ENCODE measurements at regions not wholly inside any gene's neighbourhood (a gene's known extent, or its start where the extent isn't known, plus 50 kb on each side); places are given as distances from the start of the nearest gene placed in this dataset.

DNA sequence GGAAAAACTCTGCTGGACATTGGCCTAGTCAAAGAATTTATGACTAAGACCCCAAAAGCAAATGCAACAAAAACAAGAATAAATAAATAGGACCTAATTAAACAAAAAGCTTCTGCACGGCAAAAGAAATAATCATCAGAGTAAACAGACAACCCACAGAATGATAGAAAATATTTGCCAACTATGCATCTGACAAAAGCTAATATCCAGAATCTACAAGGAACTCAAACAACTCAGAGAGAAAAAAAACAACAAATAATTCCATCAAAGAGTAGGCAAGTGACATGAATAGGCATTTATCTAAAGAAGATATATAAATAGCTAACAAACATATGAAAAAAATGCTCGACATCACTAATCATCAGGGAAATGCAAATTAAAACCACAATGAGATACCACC is 91.2 kb upstream of the PALMD start:
- H3K4me3 Mint-ChIP-seq, result no peak overlapping the region
- H3K27ac Mint-ChIP-seq, result no peak overlapping the region
- H3K36me3 Mint-ChIP-seq, result no peaks in the 10 kb centered on the region
- H3K9me3 Mint-ChIP-seq, result peaks cover 3% of the 10 kb centered on the region
- peaks cover 17% of the 10 kb centered on the region for H3K27me3 Mint-ChIP-seq
- no peak for DNase-seq
- no peaks in the 10 kb centered on the region for H3K4me1 Mint-ChIP-seq

DNA sequence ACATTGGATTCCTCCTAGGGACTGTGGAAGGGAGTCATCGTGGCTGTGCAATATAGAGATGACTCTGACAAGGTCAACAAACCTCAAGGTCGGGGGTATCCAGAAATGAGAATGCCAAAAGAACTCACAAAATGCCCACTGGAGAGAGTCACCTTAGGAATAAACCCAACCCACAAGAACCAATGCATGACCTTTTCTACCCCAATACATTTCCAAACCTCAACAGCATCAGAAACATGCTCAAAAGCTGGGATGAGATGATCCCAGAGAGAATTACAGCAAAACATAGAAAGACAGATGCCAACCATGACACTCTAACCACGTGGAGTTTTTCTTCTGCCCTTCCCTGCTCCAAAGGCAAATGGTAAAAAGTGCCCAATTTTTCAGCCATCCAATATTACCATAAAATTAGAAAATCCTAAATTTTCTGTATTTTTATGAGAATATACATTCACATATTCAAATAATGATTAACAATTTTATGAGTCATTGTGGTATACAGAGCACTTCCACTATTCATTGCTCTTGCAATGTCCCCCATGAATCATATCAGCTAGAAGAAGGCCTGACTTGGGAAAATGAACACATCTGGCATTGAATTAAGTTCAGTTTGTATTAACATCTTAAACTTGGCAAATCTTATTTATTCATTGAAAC is 88.2 kb upstream of the PALMD start:
- H3K27me3 Mint-ChIP-seq, result peaks cover 14% of the 10 kb centered on the region

DNA sequence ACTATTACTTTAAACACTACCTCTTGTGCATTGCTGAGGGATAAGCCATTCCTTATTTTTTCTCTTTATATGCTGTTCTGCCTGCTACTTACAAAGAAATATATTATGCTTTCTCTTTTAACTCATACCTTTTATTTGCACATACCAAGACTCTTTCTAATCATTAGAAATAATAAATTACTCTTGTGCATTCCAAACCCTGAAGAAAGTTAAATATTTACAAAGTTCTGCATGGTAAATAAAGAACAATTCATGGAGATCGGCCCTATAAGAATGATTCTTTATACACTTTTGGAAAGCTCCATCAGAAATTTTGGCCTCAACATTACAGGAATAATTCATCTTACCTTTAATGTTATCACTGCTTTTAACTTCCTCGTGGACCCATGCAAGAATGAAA is 86.7 kb upstream of the PALMD start:
- no peak overlapping the region for H3K27ac Mint-ChIP-seq
- no peak overlapping the region for H3K4me3 Mint-ChIP-seq
- no peaks in the 10 kb centered on the region for H3K36me3 Mint-ChIP-seq
- H3K27me3 Mint-ChIP-seq, result peaks cover 9% of the 10 kb centered on the region
- H3K9me3 Mint-ChIP-seq, result peaks cover 6% of the 10 kb centered on the region
- H3K4me1 Mint-ChIP-seq, result no peaks in the 10 kb centered on the region
- DNase-seq, result no peak

More for the DNA sequence above, 88.2 kb upstream of the PALMD start:
- no peaks in the 10 kb centered on the region for H3K4me1 Mint-ChIP-seq
- H3K4me3 Mint-ChIP-seq, result no peak overlapping the region
- no peak for DNase-seq
- no peak overlapping the region for H3K27ac Mint-ChIP-seq
- H3K36me3 Mint-ChIP-seq, result no peaks in the 10 kb centered on the region
- H3K9me3 Mint-ChIP-seq, result peaks cover 6% of the 10 kb centered on the region

DNA sequence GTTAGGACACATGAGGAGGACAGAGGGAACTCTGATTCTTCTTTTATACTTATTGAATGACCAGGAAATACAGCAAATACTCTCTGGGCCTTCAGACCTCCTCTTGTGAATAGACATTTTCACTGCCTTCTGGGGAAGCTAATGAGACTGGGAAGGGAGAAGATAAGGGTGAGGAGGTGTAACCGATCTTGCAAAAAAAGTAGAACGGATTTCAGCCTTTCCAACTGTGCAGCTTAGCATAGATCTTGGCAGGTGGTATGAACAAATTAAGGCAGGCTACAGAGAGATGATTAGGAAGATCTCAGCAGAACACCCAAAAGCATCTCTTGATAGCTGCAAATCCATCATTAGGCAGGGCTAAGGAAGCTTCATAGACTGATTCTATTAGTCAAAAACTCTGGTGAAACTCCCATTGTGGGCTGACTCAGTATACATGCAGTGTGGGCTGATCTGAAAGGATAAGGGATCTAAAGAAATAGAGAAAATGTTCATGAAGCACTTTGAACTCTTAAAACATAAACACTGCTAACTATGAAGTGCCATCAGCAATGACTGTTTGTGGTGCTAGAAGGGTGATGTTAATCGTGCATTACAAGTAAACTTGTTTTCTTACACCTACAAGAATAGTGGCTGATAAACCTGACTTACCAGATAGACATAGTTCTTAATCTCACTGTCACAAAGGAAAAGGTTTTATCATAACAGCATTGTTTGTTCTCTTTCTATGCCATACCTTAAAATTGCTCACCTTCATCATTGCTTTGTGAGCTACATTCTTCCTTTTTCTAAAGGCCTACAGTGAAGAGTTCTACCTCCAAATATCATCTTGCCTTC is 85.5 kb upstream of the PALMD start:
- H3K9me3 Mint-ChIP-seq, result peaks cover 3% of the 10 kb centered on the region
- no peak for DNase-seq
- H3K36me3 Mint-ChIP-seq, result no peaks in the 10 kb centered on the region
- H3K27ac Mint-ChIP-seq, result no peak overlapping the region
- peaks cover 9% of the 10 kb centered on the region for H3K27me3 Mint-ChIP-seq
- no peak overlapping the region for H3K4me3 Mint-ChIP-seq
- H3K4me1 Mint-ChIP-seq, result no peaks in the 10 kb centered on the region

DNA sequence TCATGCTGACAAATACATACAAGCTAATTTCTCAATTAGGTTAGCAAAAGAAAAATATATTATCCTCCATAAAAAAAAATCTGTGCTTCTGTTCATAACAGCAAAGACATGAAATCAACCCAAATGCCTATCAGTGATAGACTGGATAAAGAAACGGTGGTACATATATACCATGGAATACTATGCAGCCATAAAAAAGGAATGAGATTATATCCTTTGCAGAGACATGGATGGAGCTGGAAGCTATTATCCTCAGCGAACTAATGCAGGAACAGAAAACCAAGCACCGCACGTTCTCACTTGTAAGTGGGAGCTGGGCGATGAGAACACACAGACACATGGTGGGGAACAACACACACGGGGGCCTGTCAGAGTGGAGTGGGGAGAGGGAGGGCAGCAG is 84.0 kb upstream of the PALMD start:
- Mint-ChIP-seq H3K4me3 (no peak overlapping the region), H3K4me1 (no peaks in the 10 kb centered on the region), H3K27me3 (peaks cover 9% of the 10 kb centered on the region), H3K27ac (no peak overlapping the region), H3K9me3 (peaks cover 3% of the 10 kb centered on the region), H3K36me3 (no peaks in the 10 kb centered on the region)
- no peak for DNase-seq

DNA sequence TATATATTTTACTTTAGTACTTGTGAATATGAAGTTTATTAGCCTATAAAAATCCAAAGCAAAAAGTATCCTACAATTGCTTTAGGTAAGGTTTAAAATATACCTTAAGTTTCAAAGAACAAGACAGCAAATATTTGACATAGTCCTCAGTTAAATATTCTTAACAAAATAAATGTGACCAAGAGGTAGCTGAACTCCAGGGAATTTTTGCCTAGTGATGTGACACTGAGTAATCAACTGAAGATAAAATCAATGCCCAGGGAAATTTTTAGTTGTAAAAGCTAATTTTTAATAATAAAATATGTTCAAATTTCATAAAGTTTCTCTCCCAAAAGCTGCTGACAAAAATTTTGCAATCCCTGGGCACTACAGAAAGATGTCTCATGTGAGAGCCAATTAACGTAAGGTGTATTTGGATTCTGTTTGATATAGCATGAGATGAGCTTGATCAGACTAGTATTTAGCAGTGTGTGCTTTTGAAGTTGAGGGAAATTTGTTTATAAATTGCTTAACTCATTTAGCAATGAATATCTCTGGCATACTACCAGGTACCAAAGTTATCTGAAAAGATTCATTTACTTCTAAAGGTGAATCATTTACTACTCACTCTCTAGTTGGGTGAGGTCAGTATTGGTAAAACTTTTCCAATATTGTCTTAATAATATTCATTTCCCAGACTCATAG is 80.2 kb upstream of the PALMD start:
- H3K36me3 Mint-ChIP-seq, result no peaks in the 10 kb centered on the region
- DNase-seq, result no peak
- no peak overlapping the region for H3K4me3 Mint-ChIP-seq
- peaks cover 9% of the 10 kb centered on the region for H3K27me3 Mint-ChIP-seq
- H3K27ac Mint-ChIP-seq, result no peak overlapping the region
- H3K9me3 Mint-ChIP-seq, result peaks cover 3% of the 10 kb centered on the region
- no peaks in the 10 kb centered on the region for H3K4me1 Mint-ChIP-seq

DNA sequence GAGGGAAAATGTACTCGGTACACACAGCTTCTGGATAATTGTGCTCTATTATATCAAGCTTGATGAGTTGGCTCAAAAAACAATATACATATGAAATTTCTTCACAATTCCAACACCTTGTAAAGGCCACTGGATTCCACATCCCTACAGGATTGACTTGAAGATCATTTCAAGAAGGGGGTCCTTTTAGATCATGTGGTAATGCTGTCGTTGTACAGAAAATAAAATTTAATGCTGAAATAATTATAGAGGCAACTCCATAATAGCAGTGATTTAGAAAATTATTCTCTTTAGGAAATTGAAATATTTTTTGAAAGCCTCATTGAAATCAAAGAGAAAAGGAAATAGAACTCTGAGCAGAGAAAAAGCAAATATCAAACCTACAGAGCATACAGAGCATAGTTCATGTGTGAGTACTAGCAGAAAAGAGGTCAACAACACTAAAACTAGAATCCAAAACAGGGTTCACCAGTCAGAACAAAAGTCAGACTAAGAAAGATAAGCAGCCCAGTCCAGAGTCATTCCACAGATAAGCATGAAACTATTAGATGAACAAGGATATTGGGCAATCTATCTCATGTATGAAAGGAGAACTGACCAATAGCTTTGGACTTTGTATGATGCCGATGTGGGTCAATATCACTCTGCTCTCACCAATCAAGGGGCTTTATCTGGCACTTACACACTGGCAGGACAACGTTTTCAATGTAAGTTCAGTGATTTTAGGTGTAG is 79.5 kb upstream of the PALMD start:
- Mint-ChIP-seq H3K4me1 (no peaks in the 10 kb centered on the region), H3K4me3 (no peak overlapping the region), H3K9me3 (peaks cover 3% of the 10 kb centered on the region), H3K27ac (no peak overlapping the region), H3K36me3 (no peaks in the 10 kb centered on the region), H3K27me3 (peaks cover 9% of the 10 kb centered on the region)
- no peak for DNase-seq

DNA sequence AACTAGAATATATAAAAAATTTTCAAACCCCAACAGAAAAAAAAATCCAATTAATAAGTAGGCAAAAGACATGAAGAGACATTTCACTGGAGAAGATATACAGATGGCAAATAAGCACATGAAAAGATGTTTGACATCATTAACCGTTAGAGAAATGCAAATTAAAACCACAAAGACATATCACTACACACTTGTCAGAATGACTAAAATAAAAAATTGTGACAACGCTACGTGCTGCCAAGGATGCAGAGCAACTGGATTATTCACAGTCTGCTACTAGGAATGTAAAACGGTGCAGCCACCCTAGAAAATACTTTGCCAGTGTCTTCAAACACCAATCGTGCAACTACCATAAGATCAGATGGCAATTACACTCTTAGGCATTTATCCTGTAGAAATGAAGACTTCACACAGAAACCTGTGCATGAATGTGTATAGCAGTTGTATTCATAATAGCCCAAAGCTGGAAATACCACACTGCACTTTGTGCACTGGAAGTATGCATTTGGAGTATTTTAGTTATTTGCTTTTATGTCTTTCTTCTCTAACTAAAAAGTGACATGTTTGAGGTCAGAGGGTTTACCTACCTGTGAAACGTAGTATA is 75.3 kb upstream of the PALMD start:
- no peak overlapping the region for H3K4me3 Mint-ChIP-seq
- no peaks in the 10 kb centered on the region for H3K9me3 Mint-ChIP-seq
- H3K36me3 Mint-ChIP-seq, result no peaks in the 10 kb centered on the region
- H3K27ac Mint-ChIP-seq, result no peak overlapping the region
- no peak for DNase-seq
- no peaks in the 10 kb centered on the region for H3K4me1 Mint-ChIP-seq
- no peaks in the 10 kb centered on the region for H3K27me3 Mint-ChIP-seq

DNA sequence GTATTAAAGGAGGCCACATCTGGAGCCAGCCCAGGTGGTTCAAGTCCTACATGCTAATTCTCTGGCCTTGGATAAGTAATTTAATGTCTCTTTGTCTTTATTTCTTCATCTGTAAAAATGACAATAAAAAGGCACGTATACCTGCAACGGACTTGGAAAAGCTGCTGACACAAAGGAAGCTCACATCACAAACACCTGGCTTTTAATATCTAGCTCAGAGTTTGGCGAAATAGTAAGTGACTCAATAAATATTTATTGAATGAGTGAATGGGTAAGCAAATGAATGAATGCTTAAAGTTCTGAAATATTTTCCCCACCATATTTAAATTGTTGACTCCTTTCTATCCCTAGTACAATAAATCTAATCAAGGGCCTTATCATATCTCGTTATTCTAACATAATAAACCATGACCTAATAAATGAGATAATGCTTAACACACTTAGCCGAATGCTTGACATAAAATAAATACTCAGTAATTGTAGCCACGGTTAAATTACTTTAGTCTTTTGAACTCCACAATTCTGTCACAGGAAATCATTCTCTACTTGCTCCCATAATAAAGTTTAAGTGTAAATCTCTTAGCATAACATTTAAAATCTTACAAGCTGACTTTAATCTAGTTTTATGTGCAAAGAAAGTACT is 74.7 kb upstream of the PALMD start:
- Mint-ChIP-seq H3K27ac (no peak overlapping the region), H3K27me3 (no peaks in the 10 kb centered on the region), H3K4me3 (no peak overlapping the region), H3K4me1 (no peaks in the 10 kb centered on the region), H3K36me3 (no peaks in the 10 kb centered on the region), H3K9me3 (no peaks in the 10 kb centered on the region)
- no peak for DNase-seq

DNA sequence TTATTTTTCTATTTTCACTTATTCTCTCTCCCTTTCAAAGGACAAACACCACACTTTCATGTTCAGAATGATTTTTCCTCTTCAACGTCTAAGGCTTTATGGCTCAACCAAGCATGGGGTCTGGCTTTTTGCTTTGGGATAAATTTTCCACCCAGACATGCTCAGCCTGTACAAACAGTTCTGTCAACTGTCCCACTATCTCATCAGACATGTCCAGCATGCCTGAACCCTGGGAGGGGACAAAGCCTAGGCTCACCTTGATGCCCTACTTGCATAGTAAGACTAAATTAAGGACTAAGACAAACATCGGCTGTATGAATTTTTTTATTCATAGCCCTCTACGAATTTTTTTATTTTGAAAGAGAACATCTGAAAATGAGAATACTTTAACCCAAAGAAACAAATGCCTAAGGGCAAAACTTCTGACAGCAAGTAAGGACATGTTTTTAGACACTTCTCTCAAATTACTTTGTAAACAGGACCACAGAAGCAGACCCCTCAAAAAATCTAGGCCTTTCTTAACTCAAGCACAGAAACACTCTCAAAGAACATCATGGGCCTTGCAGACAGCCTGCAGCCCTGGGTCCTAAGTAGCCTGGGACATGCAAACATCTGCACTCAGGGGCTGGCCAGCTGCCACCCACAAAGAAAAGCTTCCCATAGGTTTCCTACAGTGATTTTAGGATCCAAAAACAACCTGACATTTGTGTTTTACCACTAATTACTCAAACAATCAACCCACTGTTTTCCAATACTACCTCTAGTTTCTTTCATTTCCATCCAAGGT is 72.3 kb upstream of the PALMD start:
- no peaks in the 10 kb centered on the region for H3K36me3 Mint-ChIP-seq
- no peaks in the 10 kb centered on the region for H3K27me3 Mint-ChIP-seq
- H3K4me3 Mint-ChIP-seq, result no peak overlapping the region
- DNase-seq, result no peak
- no peak overlapping the region for H3K27ac Mint-ChIP-seq
- no peaks in the 10 kb centered on the region for H3K9me3 Mint-ChIP-seq
- no peaks in the 10 kb centered on the region for H3K4me1 Mint-ChIP-seq

DNA sequence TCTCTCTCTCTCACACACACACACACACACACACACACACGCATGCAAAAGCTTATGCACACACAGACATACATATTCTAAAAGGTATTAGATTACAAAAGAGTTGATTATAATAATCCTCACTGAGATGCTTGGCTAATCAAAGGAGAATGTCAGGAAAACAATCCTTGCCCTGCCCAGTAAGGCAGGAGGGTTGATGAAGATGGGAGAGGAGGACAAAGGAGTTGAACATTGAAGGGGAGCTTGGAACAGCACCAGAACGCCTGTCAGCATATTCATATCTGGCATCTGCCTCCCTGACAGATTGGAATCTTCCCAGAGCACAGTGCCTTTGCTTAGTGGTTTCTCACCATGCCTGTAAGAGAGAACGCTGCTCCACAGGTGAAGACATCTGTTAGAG is 68.6 kb upstream of the PALMD start:
- Mint-ChIP-seq H3K4me3 (no peak overlapping the region), H3K27ac (no peak overlapping the region), H3K27me3 (peaks cover 4% of the 10 kb centered on the region), H3K4me1 (no peaks in the 10 kb centered on the region), H3K36me3 (no peaks in the 10 kb centered on the region), H3K9me3 (no peaks in the 10 kb centered on the region)
- DNase-seq, result no peak

DNA sequence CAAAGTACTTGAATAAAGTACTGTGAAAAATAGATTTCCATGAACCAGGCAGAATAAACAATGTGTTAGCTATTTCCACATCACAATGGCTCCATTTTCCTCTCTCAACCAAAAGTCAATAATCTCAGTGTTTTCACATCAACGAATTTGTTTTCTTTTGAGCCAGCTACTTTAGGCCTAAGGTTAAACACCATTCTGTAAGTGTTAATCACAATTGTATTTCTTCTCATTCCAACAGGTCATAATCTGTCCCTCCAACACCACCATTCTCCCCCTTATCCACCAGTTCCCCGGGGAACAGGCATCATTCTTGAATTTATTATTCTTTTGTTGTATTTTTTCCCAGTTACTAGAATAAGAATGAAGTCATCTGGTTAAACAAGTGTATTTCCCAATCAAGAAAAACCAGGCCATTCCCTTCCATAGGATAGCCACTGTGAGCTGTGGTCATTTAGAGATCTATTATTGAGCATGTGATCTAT is 66.2 kb upstream of the PALMD start:
- DNase-seq, result no peak
- Mint-ChIP-seq H3K27me3 (peaks cover 4% of the 10 kb centered on the region), H3K9me3 (no peaks in the 10 kb centered on the region), H3K4me1 (no peaks in the 10 kb centered on the region), H3K36me3 (no peaks in the 10 kb centered on the region), H3K27ac (no peak overlapping the region), H3K4me3 (no peak overlapping the region)

DNA sequence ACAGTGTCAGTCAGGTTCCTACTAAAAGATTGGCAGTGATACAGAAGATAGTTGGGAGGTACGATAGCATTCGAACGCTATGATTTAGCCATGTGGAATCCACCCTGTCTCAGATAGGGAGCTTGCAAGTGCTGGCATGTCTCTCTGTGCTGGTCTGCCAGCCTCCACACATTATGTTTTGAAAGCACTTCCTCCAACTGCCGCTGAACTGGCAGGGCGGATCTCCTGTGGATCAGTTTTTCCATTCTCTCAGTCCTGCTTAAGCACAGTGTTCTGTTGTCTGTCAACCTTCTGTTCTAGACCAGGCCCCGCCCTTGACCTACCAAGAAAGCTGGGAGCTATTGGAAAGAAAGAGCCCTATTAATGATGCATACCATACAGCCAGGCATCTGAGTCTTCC is 65.5 kb upstream of the PALMD start:
- no peaks in the 10 kb centered on the region for H3K4me1 Mint-ChIP-seq
- peaks cover 4% of the 10 kb centered on the region for H3K27me3 Mint-ChIP-seq
- no peak for DNase-seq
- no peaks in the 10 kb centered on the region for H3K36me3 Mint-ChIP-seq
- H3K9me3 Mint-ChIP-seq, result no peaks in the 10 kb centered on the region
- H3K4me3 Mint-ChIP-seq, result no peak overlapping the region
- H3K27ac Mint-ChIP-seq, result no peak overlapping the region

DNA sequence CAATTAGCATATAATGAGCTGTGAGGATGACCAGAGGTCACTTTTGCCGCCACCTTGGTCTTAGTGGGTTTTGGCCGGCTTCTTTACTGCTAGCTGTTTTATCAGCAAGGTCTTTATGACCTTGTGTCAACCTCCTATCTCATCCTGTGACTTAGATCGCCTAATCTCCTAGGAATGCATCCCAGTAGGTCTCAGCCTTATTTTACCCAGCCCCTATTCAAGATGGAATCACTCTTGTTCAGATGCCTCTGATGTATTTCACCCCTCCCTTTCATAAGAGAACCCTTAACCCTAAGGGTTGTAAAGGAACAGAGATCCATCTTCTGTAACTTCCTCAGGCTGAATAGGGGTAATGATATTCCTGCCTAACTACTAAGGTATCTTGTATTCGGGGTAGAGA is 58.9 kb upstream of the PALMD start:
- no peak overlapping the region for H3K27ac Mint-ChIP-seq
- H3K27me3 Mint-ChIP-seq, result peaks cover 6% of the 10 kb centered on the region
- no peak overlapping the region for H3K4me3 Mint-ChIP-seq
- DNase-seq, result no peak
- H3K9me3 Mint-ChIP-seq, result no peaks in the 10 kb centered on the region
- no peaks in the 10 kb centered on the region for H3K4me1 Mint-ChIP-seq
- no peaks in the 10 kb centered on the region for H3K36me3 Mint-ChIP-seq

Data from activated naive CD8-positive, alpha-beta T cell treated with anti-CD3 and anti-CD28 coated beads for 36 hours (primary cell).